Skeletal muscle satellite cell (primary cell): ENCODE measurements at regions not wholly inside any gene's neighbourhood (a gene's known extent, or its start where the extent isn't known, plus 50 kb on each side); places are given as distances from the start of the nearest gene placed in this dataset.

Source experiments
- H3K27me3 ChIP-seq: 2 replicates; pipeline ENCODE4 v1.7.0; 2013; ENCODE audit warnings: low read length; ENCODE audit not compliant: control insufficient read depth, insufficient read depth
- H3K36me3 ChIP-seq: 2 replicates; pipeline ENCODE4 v1.7.0; 2013; ENCODE audit warnings: mild to moderate bottlenecking, control low read depth, low read length; ENCODE audit not compliant: insufficient read depth
- H3K4me1 ChIP-seq: 2 replicates; pipeline ENCODE4 v1.7.0; 2013; ENCODE audit warnings: low read length; ENCODE audit not compliant: control insufficient read depth, insufficient read depth
- H3K4me2 ChIP-seq: 2 replicates; pipeline ENCODE4 v1.7.0; 2013; ENCODE audit warnings: mild to moderate bottlenecking, low read length
- H3K4me3 ChIP-seq: 2 replicates; pipeline ENCODE4 v1.7.0; 2013; ENCODE audit warnings: low read length
- H3K9ac ChIP-seq: 2 replicates; pipeline ENCODE4 v1.7.0; 2013; ENCODE audit warnings: mild to moderate bottlenecking, low read depth, low read length, moderate library complexity
- H3K9me3 ChIP-seq: replicated peaks from 2 replicates; pipeline ENCODE4 v1.7.0; 2013; ENCODE audit warnings: mild to moderate bottlenecking, control low read depth, low read length

GRCh38 chr10:36989233-36989632 is 136.2 kb upstream of the ANKRD30A start:
- H3K4me3 ChIP-seq, result no peak overlapping the region

GRCh38 chr10:36946598-36946997 is 178.8 kb upstream of the ANKRD30A start:
- H3K27me3 ChIP-seq, result no peaks in the 10 kb centered on the region
- no peak overlapping the region for H3K9ac ChIP-seq
- H3K36me3 ChIP-seq, result no peaks in the 10 kb centered on the region
- no peak overlapping the region for H3K4me3 ChIP-seq
- no peak overlapping the region for H3K4me2 ChIP-seq
- H3K9me3 ChIP-seq, result no peaks in the 10 kb centered on the region
- H3K4me1 ChIP-seq, result no peaks in the 10 kb centered on the region

More at GRCh38 chr10:36989233-36989632, 136.2 kb upstream of the ANKRD30A start:
- H3K27me3 ChIP-seq, result no peaks in the 10 kb centered on the region
- H3K36me3 ChIP-seq, result no peaks in the 10 kb centered on the region
- H3K9me3 ChIP-seq, result no peaks in the 10 kb centered on the region
- H3K9ac ChIP-seq, result no peak overlapping the region
- no peak overlapping the region for H3K4me2 ChIP-seq
- no peaks in the 10 kb centered on the region for H3K4me1 ChIP-seq

DNA sequence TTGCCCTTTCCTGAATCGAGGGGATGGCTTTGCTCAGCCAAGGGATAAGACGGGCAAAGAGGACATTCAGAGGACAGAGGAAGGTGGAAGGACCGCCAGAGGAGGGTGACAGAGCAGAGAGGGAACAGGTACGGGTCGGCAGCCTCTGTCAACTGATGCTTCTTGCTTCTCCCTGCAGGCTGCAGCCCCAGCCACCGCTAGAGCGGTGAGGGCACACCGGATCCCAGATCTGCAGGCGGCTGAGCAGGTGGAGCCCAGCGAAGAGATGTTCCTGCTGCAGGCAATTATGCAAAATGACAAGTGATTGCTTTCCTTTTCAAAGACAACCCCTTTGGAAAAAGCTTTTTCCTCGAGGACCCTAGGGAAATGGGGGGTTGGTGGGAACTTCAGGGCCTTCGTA is 181.9 kb upstream of the ANKRD30A start:
- H3K36me3 ChIP-seq, result no peaks in the 10 kb centered on the region
- H3K4me1 ChIP-seq, result no peaks in the 10 kb centered on the region
- H3K4me3 ChIP-seq, result no peak overlapping the region
- no peak overlapping the region for H3K9ac ChIP-seq
- no peak overlapping the region for H3K4me2 ChIP-seq
- no peaks in the 10 kb centered on the region for H3K27me3 ChIP-seq
- H3K9me3 ChIP-seq, result no peaks in the 10 kb centered on the region

GRCh38 chr10:36942616-36943015 is 182.8 kb upstream of the ANKRD30A start:
- Histone ChIP-seq H3K36me3 (no peaks in the 10 kb centered on the region), H3K4me3 (no peak overlapping the region), H3K4me1 (no peaks in the 10 kb centered on the region)

GRCh38 chr10:36903040-36903439 is 222.4 kb upstream of the ANKRD30A start:
- Histone ChIP-seq H3K9ac (no peak overlapping the region), H3K4me1 (no peaks in the 10 kb centered on the region), H3K4me3 (no peak overlapping the region), H3K36me3 (no peaks in the 10 kb centered on the region), H3K4me2 (no peak overlapping the region), H3K9me3 (no peaks in the 10 kb centered on the region), H3K27me3 (no peaks in the 10 kb centered on the region)

More at GRCh38 chr10:36942616-36943015, 182.8 kb upstream of the ANKRD30A start:
- Histone ChIP-seq H3K9me3 (no peaks in the 10 kb centered on the region), H3K27me3 (no peaks in the 10 kb centered on the region), H3K9ac (no peak overlapping the region), H3K4me2 (no peak overlapping the region)

- H3K4me3 ChIP-seq, result no peak overlapping the region
- H3K4me1 ChIP-seq, result no peaks in the 10 kb centered on the region
- no peak overlapping the region for H3K4me2 ChIP-seq
- H3K36me3 ChIP-seq, result no peaks in the 10 kb centered on the region
- no peak overlapping the region for H3K9ac ChIP-seq
- H3K9me3 ChIP-seq, result no peaks in the 10 kb centered on the region
- H3K27me3 ChIP-seq, result no peaks in the 10 kb centered on the region
These were observed 225.7 kb upstream of the ANKRD30A start for GRCh38 chr10:36899652-36900051.

DNA sequence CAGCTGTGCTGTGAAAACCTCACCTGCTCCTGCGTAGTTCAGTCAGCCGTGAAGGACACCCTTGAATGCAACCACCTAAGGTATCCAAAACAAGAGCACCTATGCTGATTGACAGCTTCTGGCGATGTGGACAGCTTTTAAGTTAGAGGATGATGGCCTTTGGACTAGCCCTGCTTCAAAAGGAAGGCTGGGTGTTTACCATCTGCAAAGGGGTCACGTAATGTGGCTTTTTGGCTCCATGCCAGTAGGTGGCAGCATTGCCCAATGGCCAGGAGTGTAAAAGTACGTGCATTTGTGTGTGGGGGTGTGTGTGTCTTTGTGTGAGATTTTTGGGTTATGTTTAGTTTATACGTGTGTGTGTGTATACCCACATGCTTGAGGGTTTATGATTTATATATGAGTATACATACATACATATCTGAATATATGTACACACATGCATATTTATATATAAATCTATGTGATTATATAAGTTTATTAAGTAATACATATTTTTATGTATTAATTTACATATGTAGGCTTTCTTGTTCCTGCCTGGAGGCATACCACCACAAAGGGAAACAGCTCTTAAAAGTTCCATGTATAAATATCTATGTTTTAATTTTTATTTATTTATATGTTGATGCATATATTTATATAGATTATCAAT is 236.3 kb upstream of the ANKRD30A start:
- Histone ChIP-seq H3K4me1 (no peaks in the 10 kb centered on the region), H3K4me2 (no peak overlapping the region), H3K9ac (no peak overlapping the region), H3K36me3 (no peaks in the 10 kb centered on the region), H3K27me3 (peaks cover 4% of the 10 kb centered on the region), H3K4me3 (no peak overlapping the region), H3K9me3 (no peaks in the 10 kb centered on the region)

DNA sequence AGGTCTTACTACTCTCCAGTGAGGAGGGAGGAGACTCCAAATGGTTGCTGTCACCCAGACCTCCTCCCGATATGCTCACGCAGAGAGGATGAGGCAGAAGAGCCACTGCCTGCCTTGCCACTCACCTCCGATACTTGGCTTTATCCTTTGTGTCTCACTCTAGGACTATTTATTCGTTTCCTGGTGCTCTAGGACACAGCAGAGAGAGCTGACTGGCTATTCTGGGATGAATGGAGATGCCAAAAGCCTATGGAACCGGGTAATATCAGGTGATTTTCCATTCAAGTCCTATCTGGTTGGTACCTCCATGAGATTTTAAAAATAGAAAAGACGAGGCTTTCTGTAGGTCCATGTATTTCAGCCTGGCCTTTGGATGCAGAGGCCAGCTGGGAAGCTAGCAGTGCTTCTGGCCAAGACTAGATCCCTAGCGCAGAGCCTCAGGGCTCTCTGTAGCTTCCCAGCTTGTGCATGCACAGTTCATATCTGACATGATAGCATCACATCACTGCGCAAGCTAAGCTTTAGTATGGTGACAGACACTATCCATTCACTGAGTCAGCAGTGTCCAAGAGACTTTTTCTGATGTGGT is 239.0 kb upstream of the ANKRD30A start:
- no peak overlapping the region for H3K9ac ChIP-seq

GRCh38 chr10:36885746-36886145 is 239.7 kb upstream of the ANKRD30A start:
- H3K4me2 ChIP-seq, result no peak overlapping the region
- H3K36me3 ChIP-seq, result no peaks in the 10 kb centered on the region
- H3K4me1 ChIP-seq, result no peaks in the 10 kb centered on the region
- peaks cover 4% of the 10 kb centered on the region for H3K27me3 ChIP-seq
- no peaks in the 10 kb centered on the region for H3K9me3 ChIP-seq
- H3K4me3 ChIP-seq, result no peak overlapping the region
- H3K9ac ChIP-seq, result no peak overlapping the region

More for the DNA sequence above, 239.0 kb upstream of the ANKRD30A start:
- no peak overlapping the region for H3K4me3 ChIP-seq
- no peaks in the 10 kb centered on the region for H3K36me3 ChIP-seq
- peaks cover 4% of the 10 kb centered on the region for H3K27me3 ChIP-seq
- H3K4me2 ChIP-seq, result no peak overlapping the region
- no peaks in the 10 kb centered on the region for H3K9me3 ChIP-seq
- no peaks in the 10 kb centered on the region for H3K4me1 ChIP-seq

- Histone ChIP-seq H3K36me3 (no peaks in the 10 kb centered on the region), H3K4me1 (no peaks in the 10 kb centered on the region), H3K9ac (no peak overlapping the region), H3K9me3 (no peaks in the 10 kb centered on the region), H3K4me2 (no peak overlapping the region), H3K27me3 (peaks cover 10% of the 10 kb centered on the region), H3K4me3 (no peak overlapping the region)
These were observed 242.6 kb upstream of the ANKRD30A start for GRCh38 chr10:36882781-36883180.

GRCh38 chr10:36880898-36881297 is 244.5 kb upstream of the ANKRD30A start:
- H3K9me3 ChIP-seq, result no peaks in the 10 kb centered on the region

More at GRCh38 chr10:36880898-36881297, 244.5 kb upstream of the ANKRD30A start:
- Histone ChIP-seq H3K27me3 (peaks cover 18% of the 10 kb centered on the region), H3K4me2 (no peak overlapping the region), H3K4me1 (no peaks in the 10 kb centered on the region), H3K36me3 (no peaks in the 10 kb centered on the region), H3K9ac (no peak overlapping the region), H3K4me3 (no peak overlapping the region)
